ENCODE measurements at regions not wholly inside any gene's neighbourhood (a gene's known extent, or its start where the extent isn't known, plus 50 kb on each side); places are given as distances from the start of the nearest gene placed in this dataset.

GRCh38 chr4:97479388-97479787 lies 663.9 kb downstream of the STPG2 start:
- intact Hi-C loops (cut with micrococcal nuclease), result no loop called here
- CTCF ChIA-PET, result no interaction called here
- no peaks in the 10 kb centered on the region for H3K9me2 ChIP-seq (ENCODE audit: insufficient read depth)
- POLR2A ChIA-PET, result no interaction called here
- DNase-seq (ENCODE audit: low read depth, low spot score), result no peak
- H3K27me3 ChIP-seq (ENCODE audit: insufficient read depth, low read length), result no peaks in the 10 kb centered on the region
- no peaks in the 10 kb centered on the region for H3K4me1 ChIP-seq (ENCODE audit: control insufficient read depth in 1 of 2, insufficient read depth in 2 of 2, low read length in 2 of 2)
- TF ChIP-seq, protein P1, sequence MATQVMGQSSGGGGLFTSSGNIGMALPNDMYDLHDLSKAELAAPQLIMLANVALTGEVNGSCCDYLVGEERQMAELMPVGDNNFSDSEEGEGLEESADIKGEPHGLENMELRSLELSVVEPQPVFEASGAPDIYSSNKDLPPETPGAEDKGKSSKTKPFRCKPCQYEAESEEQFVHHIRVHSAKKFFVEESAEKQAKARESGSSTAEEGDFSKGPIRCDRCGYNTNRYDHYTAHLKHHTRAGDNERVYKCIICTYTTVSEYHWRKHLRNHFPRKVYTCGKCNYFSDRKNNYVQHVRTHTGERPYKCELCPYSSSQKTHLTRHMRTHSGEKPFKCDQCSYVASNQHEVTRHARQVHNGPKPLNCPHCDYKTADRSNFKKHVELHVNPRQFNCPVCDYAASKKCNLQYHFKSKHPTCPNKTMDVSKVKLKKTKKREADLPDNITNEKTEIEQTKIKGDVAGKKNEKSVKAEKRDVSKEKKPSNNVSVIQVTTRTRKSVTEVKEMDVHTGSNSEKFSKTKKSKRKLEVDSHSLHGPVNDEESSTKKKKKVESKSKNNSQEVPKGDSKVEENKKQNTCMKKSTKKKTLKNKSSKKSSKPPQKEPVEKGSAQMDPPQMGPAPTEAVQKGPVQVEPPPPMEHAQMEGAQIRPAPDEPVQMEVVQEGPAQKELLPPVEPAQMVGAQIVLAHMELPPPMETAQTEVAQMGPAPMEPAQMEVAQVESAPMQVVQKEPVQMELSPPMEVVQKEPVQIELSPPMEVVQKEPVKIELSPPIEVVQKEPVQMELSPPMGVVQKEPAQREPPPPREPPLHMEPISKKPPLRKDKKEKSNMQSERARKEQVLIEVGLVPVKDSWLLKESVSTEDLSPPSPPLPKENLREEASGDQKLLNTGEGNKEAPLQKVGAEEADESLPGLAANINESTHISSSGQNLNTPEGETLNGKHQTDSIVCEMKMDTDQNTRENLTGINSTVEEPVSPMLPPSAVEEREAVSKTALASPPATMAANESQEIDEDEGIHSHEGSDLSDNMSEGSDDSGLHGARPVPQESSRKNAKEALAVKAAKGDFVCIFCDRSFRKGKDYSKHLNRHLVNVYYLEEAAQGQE (IDR thresholded peaks at IDR 0.05; ENCODE audit: low read depth), result no peak
- no peak for TF ChIP-seq ZBTB33 (IDR thresholded peaks at IDR 0.05; ENCODE audit: extremely low read depth, insufficient replicate concordance, low read length)
- TF ChIP-seq, protein P2, sequence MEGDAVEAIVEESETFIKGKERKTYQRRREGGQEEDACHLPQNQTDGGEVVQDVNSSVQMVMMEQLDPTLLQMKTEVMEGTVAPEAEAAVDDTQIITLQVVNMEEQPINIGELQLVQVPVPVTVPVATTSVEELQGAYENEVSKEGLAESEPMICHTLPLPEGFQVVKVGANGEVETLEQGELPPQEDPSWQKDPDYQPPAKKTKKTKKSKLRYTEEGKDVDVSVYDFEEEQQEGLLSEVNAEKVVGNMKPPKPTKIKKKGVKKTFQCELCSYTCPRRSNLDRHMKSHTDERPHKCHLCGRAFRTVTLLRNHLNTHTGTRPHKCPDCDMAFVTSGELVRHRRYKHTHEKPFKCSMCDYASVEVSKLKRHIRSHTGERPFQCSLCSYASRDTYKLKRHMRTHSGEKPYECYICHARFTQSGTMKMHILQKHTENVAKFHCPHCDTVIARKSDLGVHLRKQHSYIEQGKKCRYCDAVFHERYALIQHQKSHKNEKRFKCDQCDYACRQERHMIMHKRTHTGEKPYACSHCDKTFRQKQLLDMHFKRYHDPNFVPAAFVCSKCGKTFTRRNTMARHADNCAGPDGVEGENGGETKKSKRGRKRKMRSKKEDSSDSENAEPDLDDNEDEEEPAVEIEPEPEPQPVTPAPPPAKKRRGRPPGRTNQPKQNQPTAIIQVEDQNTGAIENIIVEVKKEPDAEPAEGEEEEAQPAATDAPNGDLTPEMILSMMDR (IDR thresholded peaks at IDR 0.05 in 2 of 3, conservative IDR thresholded peaks at IDR 0.05 in 1 of 3; ENCODE audit: borderline replicate concordance in 1 of 3, insufficient read depth in 1 of 3, low read depth in 2 of 3, low read length in 2 of 3), result no peak
- TF ChIP-seq YY1 (IDR thresholded peaks at IDR 0.05; ENCODE audit: extremely low read depth, insufficient replicate concordance, low read depth, low read length), result no peak
- no peak for TF ChIP-seq JUND (IDR thresholded peaks at IDR 0.05)
- no peaks in the 10 kb centered on the region for H3K79me2 ChIP-seq (ENCODE audit: insufficient read depth, low read length)
- no peak overlapping the region for H3K4me3 ChIP-seq (replicated peaks in 1 of 2; ENCODE audit: low read depth in 1 of 2, low read length in 2 of 2)
- BruUV-seq (replicated peaks), result no TSS peak
- no peaks in the 10 kb centered on the region for H3K9me3 ChIP-seq (ENCODE audit: control insufficient read depth in 1 of 2, insufficient read depth in 1 of 2, low read depth in 1 of 2, low read length in 2 of 2)
- no peak for ATAC-seq
- RAD21 ChIA-PET (ENCODE audit: low non-redundant PET in 1 of 2, low total read pairs in 2 of 2, uncharacterized antibody in 2 of 2, unreplicated experiment in 2 of 2), result no interaction called here
- H4K20me1 ChIP-seq (ENCODE audit: insufficient read depth), result no peaks in the 10 kb centered on the region
- H3K4me2 ChIP-seq (ENCODE audit: low read length), result no peak overlapping the region
- no peak overlapping the region for H3K27ac ChIP-seq (ENCODE audit: low read depth, low read length)
- no peak overlapping the region for H3K9ac ChIP-seq (ENCODE audit: low read length)
- peak overlapping the region; percentile 5 for H2AFZ ChIP-seq (ENCODE audit: low read depth, low read length, poor library complexity, severe bottlenecking)
- no peaks in the 10 kb centered on the region for H3K36me3 ChIP-seq (ENCODE audit: control insufficient read depth in 1 of 2, insufficient read depth in 2 of 2, low read length in 2 of 2)
